Ovary (tissue), 3 donors: ENCODE measurements at regions not wholly inside any gene's neighbourhood (a gene's known extent, or its start where the extent isn't known, plus 50 kb on each side); places are given as distances from the start of the nearest gene placed in this dataset.

Source experiments
- CTCF ChIP-seq, 3 donors: fragments of 450-650 bp in 2 of 3; fragments of 200-600 bp in 1 of 3; IDR thresholded peaks; one replicate each; pipeline versions ENCODE4 v1.5.1 to v1.8.0; 2016 to 2022; ENCODE audit warnings: antibody characterized with exemption in 3 of 3, mild to moderate bottlenecking in 1 of 3
- EP300 ChIP-seq: sonication (generic); formaldehyde crosslinking; IDR thresholded peaks from one replicate; pipeline ENCODE4 v1.6.1; 2017; ENCODE audit warnings: antibody characterized with exemption
- POLR2A ChIP-seq: fragments of 450-650 bp; IDR thresholded peaks from one replicate; pipeline ENCODE4 v1.6.1; 2017; ENCODE audit warnings: antibody characterized with exemption, mild to moderate bottlenecking, moderate library complexity
- donor health status: DM: no; HTN: no; CAD: no.

GRCh38 chr9:107405511-107405910, 84.1 kb downstream of the KLF4 start:
- TF ChIP-seq CTCF (IDR thresholded peaks at IDR 0.05): no peak
- no peak for TF ChIP-seq POLR2A
- no peak for TF ChIP-seq EP300
